Activated naive CD4-positive, alpha-beta T cell treated with anti-CD3 and anti-CD28 coated beads, Interleukin-2, amount 50 U/mL, for 72 hours (primary cell): ENCODE measurements at regions not wholly inside any gene's neighbourhood (a gene's known extent, or its start where the extent isn't known, plus 50 kb on each side); places are given as distances from the start of the nearest gene placed in this dataset.
A peak's percentile ranks its signal among the peaks of the same experiment; 100 is the strongest.

Source experiments
- ATAC-seq, 2 donors: fragments of 150-1000 bp; cut with Tn5 transposase; 2 replicates each; pipeline ENCODE4 v1.10.0; 2021; ENCODE audit warnings: mild to moderate bottlenecking in 2 of 2, moderate library complexity in 2 of 2
- DNase-seq, 2 donors: peaks; one replicate each; pipeline ENCODE4 v3.0.0; 2021 to 2022; ENCODE audit warnings: low spot score in 2 of 2
- H3K27ac Mint-ChIP-seq, 2 donors: one replicate each; pipeline ENCODE4 v1.8.0; 2022; ENCODE audit warnings: mild to moderate bottlenecking in 2 of 2, mixed read lengths in 2 of 2
- H3K36me3 Mint-ChIP-seq, 2 donors: one replicate each; pipeline ENCODE4 v1.8.0; 2022; ENCODE audit warnings: mixed read lengths in 2 of 2
- H3K9me3 Mint-ChIP-seq, 2 donors: one replicate each; pipeline ENCODE4 v1.8.0; 2022; ENCODE audit warnings: mixed read lengths in 2 of 2

DNA sequence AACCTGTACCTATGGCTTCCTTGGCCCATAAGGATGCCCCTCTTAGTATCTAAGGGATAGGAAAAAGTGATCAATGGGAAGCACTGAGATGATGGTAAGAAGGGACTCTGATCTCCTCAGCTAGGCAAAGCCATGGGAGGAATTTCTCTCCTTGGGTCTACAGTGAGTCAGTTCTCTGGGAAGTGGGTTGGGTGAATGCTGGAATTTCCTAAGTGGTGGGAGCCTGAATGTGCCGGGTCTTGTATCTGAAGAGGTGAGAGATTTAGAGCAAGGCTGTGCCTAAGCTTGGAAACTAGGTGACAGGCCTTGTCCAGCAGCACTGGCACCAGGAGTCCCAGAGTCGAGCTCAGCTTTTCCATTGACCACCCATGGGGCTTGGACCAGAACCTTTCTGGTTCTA is 96.3 kb upstream of the SLC2A1 start:
- ATAC-seq, result no peak
- H3K27ac Mint-ChIP-seq, result no peak overlapping the region

DNA sequence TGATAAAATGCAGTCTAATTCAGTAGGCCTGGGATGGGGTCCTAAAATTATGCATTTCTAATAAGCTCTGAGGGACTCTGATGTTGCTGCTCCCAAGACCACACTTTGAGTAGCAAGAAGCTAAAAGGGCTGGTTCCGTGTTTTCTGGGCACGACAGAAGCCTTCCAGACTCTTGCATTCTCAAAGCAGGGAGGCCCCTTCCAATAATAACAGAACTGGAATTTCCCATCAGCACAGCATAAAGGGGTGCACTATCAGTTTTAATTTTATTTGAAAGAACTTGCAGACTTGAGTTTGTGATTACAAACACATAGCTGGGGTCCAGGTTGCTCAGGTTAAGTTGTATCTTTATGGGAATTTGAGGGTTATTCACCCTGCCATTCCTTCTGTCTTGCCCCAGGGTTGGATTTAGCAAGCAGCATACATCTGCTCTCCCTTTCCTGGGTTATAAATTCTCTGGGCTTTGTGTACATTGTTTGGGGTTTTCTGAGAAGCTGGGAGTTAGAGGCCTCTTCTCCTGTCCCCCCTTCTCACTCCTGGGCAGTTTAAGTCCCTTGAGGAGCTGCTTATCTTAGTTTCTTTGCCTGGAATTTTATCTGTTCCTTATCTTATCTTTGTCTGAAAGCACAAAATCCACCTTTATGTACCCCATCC is 94.2 kb upstream of the SLC2A1 start:
- H3K9me3 Mint-ChIP-seq, result peaks cover 0 to 7% of the 10 kb centered on the region in 2 donors
- peaks cover 0 to 8% of the 10 kb centered on the region in 2 donors for H3K36me3 Mint-ChIP-seq
- DNase-seq (no peak), ATAC-seq (no peak)
- H3K27ac Mint-ChIP-seq, result no peak overlapping the region

More for the DNA sequence above, 96.3 kb upstream of the SLC2A1 start:
- H3K36me3 Mint-ChIP-seq, result peaks cover 0 to 10% of the 10 kb centered on the region in 2 donors
- H3K9me3 Mint-ChIP-seq, result peaks cover 0 to 8% of the 10 kb centered on the region in 2 donors
- no peak for DNase-seq

DNA sequence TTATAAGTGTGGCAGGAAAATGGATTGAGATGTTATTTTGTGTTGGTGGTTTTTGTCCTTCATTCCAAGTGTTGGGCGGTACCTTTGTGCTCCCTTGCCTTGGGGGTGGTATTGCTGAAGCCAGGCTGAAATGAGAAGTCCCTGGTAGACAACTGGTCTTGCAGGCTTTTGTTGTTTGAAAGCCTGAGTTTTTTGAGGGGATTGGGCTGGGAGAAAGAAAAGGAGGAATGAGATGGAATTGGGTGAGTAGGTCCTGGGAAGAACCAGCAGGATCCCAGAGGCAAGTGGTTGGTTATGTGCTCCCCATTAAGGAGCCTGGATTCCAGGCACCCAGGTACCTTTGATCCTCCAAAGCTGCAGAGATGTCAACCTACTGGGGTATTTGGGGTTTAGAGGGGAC is 93.7 kb upstream of the SLC2A1 start:
- ATAC-seq (no peak), DNase-seq (no peak)
- peaks cover 0 to 1% of the 10 kb centered on the region in 2 donors for H3K9me3 Mint-ChIP-seq
- H3K27ac Mint-ChIP-seq, result no peak overlapping the region
- peaks cover 0 to 2% of the 10 kb centered on the region in 2 donors for H3K36me3 Mint-ChIP-seq

DNA sequence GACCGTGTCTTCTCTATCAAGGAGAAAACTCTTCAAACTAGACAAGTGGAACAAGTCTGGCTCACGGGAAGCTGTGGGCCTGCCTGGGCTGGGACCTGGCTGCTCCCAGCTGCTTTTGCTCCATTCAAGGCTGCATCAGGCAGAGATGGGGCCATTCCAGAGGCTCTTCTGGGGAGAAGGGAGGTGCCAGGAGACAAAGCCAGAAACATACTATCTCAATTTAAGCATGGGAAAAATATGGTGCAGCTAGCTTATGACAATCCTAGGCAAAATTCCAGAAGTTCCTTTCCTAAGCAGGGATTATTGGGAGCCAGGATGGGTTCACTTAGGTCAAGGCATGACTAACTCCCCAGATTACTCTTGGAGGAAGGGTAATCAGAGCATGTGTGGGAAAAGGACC is 90.8 kb upstream of the SLC2A1 start:
- DNase-seq, result no peak
- H3K36me3 Mint-ChIP-seq, result no peaks in the 10 kb centered on the region
- no peak for ATAC-seq
- no peaks in the 10 kb centered on the region for H3K9me3 Mint-ChIP-seq
- no peak overlapping the region for H3K27ac Mint-ChIP-seq

DNA sequence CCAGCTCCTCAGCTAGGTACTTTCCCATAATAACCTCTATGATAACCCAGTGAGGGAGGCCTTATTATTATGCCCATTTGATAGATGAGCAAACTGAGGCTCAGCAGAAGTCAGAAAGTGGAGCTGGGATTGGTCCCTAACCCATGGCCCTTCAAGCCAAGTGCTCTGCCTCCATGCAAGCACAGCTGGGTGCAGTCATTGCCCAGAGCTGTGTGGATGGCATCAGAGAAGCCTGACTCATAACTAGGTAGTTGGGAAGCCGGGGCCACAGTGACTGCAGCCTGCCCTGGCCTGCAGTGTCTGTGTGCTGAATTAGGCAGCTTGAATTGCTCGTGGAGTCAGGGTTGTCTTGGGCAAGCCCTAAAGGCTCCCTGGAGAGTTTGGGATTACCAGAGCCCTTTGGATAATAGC is 89.9 kb upstream of the SLC2A1 start:
- DNase-seq, result no peak
- H3K9me3 Mint-ChIP-seq, result no peaks in the 10 kb centered on the region
- ATAC-seq, result no peak

DNA sequence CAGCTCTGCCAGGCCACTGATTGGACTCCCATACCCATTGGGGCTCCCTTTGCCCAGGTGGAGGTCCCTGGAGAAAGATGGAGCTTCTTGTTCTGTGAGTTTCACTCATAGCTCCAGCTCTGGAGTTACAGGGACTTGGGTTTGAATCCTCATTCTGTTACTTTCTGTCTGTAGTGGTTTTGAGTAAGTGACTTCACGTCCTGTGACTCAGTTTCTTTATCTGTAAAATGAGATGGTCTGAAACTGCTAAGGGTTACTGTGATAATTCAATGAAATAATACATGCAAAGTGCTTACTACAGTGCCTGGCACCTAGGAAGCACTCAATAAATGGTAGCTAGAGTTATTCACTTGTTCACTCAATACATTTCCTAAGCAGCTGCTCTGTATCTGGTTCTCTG is 88.5 kb upstream of the SLC2A1 start:
- ATAC-seq (peak in 1 of 2 donors; percentile 51), DNase-seq (no peak)
- Mint-ChIP-seq H3K9me3 (no peaks in the 10 kb centered on the region), H3K36me3 (no peaks in the 10 kb centered on the region), H3K27ac (peak overlapping the region in 1 of 2 donors; percentile 39)

More for the DNA sequence above, 89.9 kb upstream of the SLC2A1 start:
- Mint-ChIP-seq H3K27ac (no peak overlapping the region), H3K36me3 (no peaks in the 10 kb centered on the region)

DNA sequence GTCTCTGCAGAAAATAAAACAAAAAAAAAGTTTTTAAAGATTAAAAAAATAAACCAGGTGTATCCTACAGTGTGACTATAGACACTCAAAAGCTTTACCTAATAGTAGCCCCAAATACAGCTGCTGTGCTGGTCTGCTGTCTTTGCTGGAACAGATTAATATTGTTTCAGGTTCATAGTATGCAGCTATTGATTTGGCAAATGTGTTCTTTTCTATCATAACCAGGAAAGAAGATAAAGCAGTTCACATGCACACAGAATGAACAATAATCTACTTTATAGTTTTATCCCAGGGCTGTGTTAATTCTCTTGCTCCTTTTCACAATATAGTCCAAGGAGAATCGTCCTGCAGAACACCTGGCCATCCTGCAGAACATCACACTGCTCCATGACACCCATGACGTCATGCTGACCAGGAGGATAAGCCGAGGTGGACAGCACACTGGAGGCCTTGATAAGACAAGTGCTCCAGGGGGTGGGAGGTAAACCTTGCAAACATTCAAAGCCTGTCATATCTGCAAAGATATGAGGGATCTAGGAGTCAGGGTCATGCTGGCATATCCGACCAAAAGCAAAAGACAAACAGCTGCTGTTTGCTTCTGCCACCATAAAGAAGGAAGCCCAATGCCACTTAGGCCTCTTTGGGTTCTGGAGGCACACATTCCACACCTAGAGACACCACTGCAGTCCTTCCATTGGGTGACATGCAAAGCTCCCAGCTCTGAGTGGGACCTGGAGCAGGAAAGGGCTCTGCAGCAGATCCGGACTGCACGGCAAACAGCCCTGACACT is 86.1 kb upstream of the SLC2A1 start:
- Mint-ChIP-seq H3K9me3 (no peaks in the 10 kb centered on the region), H3K36me3 (no peaks in the 10 kb centered on the region), H3K27ac (no peak overlapping the region)
- ATAC-seq (no peak), DNase-seq (no peak)

DNA sequence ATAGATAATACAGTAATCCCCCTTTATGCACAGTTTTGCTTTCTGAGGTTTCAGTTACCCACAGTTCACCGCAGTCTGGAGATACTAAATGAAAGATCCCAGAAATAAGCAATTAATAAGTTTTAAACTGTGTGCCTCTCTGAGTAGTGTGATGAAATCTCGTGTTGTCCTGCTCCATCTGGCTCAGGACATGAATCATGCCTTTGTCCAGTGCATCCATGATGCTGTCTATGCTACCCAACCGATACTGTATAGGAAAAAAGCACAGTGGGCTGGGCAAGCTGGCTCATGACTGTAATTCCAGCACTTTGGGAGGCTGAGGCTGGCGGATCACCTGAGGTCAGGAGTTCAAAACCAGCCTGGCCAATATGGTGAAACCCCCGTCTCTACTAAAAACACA is 85.0 kb upstream of the SLC2A1 start:
- H3K27ac Mint-ChIP-seq, result no peak overlapping the region
- H3K36me3 Mint-ChIP-seq, result no peaks in the 10 kb centered on the region
- H3K9me3 Mint-ChIP-seq, result no peaks in the 10 kb centered on the region
- DNase-seq (no peak), ATAC-seq (no peak)

DNA sequence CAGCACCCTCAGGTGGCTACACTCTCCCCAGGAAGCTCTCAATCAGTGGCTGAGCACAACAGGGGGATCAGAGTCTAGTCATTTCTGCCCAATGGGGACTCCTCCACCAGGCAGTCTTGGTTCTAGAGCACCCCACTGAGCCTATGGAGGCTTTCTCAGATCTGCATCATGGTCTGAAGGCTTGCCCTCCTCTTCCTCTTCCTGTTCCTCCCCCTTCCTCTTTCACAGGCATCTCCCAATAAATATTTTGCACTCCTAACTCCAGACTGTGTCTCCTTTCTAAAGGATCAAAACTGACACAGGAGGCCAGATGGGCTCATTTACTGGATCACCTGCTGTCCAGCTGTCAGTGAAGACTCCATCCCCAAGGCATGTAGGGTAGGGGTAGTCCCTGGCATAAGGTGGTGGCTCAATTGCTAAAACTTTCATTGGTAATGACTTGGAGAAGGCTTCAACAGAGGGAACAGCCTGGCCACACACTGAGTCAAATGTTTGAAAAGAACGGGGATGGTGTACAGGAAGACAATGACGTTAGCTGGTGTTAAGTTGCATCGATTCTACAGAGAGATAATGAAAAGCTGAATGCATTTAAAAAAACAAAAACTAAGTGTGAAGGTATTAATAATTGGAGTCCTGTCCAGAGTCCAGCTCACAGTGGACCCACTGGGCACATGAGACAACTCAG is 84.2 kb upstream of the SLC2A1 start:
- DNase-seq (no peak), ATAC-seq (no peak)
- H3K36me3 Mint-ChIP-seq, result no peaks in the 10 kb centered on the region
- H3K27ac Mint-ChIP-seq, result no peak overlapping the region
- no peaks in the 10 kb centered on the region for H3K9me3 Mint-ChIP-seq

DNA sequence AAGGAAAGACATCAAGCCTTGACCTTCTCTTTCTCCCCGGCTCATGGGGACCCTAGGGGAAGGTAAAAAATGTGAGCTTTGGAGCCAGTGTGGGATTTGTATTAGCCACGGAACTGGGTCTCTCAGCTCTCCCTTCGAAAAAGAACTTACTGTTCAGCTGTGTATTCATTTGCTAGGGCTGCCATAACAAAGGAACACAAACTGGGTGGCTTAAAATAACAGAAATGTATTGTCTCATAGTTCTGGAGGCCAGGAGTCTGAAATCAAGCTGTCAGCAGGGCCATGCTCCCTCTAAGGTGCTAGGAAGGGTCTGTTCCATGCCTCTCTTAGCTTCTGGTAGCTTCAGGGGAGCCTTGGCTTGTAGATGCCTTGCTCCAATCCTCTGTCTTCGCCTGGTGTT is 83.5 kb upstream of the SLC2A1 start:
- no peak for DNase-seq
- Mint-ChIP-seq H3K9me3 (no peaks in the 10 kb centered on the region), H3K36me3 (no peaks in the 10 kb centered on the region), H3K27ac (no peak overlapping the region)
- ATAC-seq, result no peak

DNA sequence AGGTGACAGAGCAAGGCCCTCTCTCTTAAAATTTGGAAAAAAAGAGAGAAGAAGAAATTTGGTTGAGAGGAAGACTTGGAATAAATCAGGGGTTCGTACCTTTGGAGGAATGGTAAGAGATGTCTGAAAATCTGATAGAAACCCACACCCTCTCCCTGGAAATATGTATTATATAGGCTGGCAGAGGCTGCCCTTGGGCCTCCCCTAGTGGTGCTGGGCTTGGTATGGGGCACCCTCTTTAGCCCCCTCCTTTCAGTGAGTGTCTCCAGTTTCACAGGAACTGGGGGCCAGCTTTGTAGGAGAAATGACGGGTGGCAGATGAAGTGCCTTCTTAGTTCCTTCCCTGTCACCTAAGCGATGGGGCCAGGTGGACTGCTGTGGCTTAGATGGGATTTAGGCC is 82.9 kb upstream of the SLC2A1 start:
- no peaks in the 10 kb centered on the region for H3K36me3 Mint-ChIP-seq
- no peak overlapping the region for H3K27ac Mint-ChIP-seq
- H3K9me3 Mint-ChIP-seq, result no peaks in the 10 kb centered on the region
- DNase-seq (no peak), ATAC-seq (no peak)

DNA sequence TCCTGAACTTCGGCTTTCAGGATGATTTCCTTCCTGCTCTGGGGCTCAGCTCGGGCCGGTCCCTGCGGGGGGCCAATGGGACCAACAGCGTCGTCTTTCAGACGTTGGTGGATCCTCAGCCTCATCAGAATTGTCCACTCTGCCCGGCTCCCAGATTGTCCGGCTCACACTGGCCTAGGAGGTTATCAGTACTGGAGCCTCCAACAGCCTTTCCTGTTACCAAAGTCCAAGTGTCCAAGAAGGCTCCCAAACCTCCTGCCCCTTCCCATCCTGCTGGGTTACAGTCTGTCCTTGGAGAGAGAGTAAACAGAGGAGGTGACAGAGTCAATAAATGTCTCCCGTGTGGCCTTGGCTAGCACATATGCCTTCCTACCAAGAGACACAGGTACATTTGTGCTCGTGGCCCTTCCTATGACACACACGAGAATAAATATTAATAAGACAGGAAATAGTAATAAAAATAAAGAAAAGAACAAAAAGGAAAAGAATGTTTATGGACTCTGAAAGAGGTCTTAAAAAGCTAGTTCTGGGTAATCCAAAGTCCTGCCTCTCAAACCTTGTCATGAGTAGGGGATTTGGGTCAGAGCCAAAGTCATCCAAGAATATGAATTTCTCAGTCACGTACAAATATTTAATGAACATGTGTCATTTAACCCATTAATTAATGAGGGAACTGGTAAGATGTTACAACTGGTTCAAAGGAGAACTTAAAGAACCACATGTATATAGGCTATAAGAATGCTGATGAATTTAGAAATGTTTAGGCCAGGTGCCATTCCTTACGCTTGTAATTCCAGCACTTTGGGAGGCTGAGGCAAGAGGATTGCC is 80.8 kb upstream of the SLC2A1 start:
- no peaks in the 10 kb centered on the region for H3K9me3 Mint-ChIP-seq
- ATAC-seq (no peak), DNase-seq (no peak)
- H3K36me3 Mint-ChIP-seq, result no peaks in the 10 kb centered on the region
- no peak overlapping the region for H3K27ac Mint-ChIP-seq

DNA sequence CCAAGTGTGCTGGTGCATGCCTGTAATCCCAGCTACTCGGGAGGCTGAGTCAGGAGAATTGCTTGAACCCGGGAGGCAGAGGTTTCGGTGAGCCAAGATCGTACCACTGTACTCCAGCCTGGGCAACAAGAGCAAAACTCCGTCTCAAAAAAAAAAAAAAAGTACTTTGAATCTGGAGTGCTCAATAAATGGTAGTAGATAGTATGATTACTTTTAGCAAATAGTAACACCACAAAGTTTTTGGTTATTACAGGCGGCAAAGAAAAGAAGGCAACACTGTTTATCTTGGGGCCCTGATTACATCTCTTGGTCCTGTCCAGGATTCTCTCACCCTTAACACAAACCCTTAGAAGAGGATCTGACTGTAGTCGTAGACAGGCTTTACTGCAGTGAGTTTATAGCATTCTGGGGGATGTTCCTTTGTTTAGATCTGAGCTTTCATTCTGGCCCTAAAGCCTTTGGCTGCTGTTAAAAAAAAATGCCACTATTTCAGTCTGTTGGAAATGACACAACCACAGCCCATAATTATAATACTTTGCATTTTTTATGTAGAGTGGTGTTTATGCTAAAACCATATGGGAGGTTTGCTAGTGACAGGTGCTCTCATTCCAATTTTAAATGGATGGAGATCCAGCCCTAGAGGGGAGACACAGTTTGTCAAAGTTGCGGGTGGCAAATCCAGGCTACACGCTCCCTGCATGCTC is 79.7 kb upstream of the SLC2A1 start:
- Mint-ChIP-seq H3K27ac (no peak overlapping the region), H3K36me3 (no peaks in the 10 kb centered on the region), H3K9me3 (no peaks in the 10 kb centered on the region)
- no peak for DNase-seq
- ATAC-seq, result no peak

DNA sequence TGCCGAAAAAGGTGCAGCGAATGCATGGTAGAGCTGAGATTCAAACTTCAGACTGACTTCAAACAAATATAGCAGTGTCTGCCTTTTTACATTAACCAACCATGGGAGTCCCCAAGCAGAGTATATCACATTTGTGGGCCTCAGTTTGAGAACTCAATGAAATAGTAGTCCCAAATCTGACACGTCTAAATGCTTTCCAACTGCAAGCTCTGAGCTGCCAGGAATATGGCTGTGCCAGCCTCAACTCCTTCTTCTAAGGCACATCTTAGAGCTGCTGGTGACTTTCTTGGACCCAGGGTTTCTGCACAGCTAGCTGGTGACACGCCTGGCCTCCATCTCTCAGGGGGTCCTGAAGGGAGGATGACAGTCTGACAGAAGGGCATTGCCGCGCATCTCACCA is 78.8 kb upstream of the SLC2A1 start:
- Mint-ChIP-seq H3K9me3 (no peaks in the 10 kb centered on the region), H3K27ac (no peak overlapping the region), H3K36me3 (no peaks in the 10 kb centered on the region)
- no peak for ATAC-seq
- no peak for DNase-seq

DNA sequence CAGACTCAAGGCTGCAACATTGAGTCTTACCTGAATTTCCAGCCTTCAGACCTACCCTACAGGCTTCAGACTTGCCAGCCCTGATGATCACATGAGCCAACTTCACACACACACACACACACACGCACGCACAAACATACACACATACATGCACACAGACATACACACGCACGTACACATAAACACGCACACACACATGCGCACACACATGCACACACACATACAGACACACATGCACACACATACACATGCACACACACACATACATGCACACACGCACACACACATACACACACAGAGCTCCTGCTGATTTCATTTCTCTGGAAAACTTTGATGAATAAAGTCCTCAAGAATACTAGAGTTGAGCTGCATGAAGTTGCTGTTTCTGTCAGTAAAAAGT is 78.3 kb upstream of the SLC2A1 start:
- Mint-ChIP-seq H3K9me3 (no peaks in the 10 kb centered on the region), H3K36me3 (no peaks in the 10 kb centered on the region), H3K27ac (no peak overlapping the region)
- DNase-seq, result no peak
- ATAC-seq, result no peak
